ENCODE measurements at regions not wholly inside any gene's neighbourhood (a gene's known extent, or its start where the extent isn't known, plus 50 kb on each side); places are given as distances from the start of the nearest gene placed in this dataset.
"Not testable (repeated sequence)": the region's sequence is repeated elsewhere in the genome, so short reads cannot be mapped to it uniquely, and the experiment has no call there.

DNA sequence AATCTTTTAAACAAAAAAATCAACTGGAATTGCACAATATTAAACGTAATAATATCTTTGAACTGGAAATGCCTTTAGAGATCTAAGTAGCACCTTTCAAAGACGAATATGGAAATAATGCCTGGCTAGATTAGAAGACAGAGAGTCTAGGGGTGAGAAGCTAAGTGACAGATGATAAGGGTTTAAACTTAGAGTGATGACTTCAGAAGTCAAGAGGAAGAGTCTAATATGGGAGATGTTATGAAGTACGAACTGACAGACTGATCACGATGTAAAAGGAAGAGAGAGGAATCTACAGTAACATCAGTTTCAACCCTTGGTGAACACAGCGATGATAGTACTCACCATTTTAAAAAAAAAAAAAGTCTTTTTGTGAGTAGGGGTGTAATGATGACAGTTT is 57.9 kb downstream of the HINT1 start:
- DNase-seq (ENCODE audit: low read depth) = no peak

DNA sequence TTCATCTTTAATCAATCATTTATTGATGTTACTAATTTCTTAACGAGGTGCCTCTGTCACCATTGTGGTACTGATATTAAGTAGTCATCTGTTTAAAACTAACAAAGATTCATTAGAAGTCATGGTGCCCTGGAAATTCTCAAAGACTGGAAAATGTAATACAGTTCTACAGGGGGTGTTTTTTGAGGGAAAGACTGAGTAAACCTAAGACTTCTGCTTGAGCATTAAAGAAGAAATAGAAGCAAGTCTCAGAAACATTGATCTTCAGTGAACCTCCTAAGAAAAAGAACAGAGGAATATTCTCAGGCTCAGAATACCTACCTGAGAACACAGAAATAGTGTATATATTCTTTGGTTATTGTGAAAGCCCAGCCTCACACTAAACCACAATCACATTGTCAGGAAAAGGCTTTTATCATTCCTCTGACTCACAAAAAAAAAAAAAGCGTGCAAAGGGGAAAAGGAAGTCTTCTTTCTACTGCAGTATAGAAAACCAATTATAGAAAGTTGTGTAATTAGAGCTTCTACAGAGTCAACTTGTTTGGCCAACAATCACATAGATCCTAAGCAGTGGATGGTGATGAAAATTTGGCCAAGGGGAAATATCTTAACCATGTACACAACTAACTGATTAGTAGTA is 60.8 kb downstream of the HINT1 start:
- DNase-seq (ENCODE audit: low read depth) = no peak

DNA sequence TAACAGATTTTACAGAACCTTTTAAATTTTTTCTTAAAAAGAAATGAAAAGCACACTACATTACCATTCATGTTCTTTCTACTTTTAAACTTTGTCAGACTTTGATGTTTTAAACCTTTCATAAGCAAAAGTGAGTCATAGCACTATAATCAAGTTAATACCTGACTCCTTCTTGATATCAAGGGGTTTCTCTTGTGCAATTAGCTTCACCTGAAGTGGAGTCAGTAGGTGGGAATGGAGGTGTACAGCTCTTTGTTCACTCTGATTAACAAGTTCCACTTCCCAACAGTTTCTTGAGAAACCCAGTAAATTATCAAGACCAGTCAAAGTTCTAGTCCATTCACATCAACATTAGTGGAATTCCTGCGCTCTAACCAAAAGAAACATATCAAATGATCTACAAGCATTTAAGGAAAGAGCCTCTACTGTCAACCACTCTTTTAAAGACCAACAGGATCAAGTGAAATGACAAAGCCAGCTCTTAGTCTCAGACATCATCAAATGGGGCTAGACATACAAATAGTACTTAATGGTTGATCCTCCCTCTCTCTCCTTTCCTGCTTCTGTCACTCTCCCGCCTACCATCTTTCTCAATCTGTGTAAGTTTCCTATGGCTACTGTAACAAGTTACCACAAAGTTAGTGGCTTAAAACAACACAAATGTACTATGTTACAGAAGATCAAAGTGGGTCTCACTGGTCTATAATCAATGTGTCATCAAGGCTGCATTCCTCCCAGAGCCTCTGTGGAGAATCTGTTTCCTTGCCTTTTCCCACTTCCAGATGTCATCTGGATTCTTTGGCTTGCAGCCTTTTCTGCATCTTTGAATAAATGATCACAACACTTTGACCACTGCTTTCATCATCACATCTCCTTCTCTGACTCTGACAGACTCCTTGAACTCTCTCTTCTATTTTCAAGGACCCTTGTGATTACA is 68.0 kb downstream of the HINT1 start:
- no peak for DNase-seq (ENCODE audit: low read depth)

DNA sequence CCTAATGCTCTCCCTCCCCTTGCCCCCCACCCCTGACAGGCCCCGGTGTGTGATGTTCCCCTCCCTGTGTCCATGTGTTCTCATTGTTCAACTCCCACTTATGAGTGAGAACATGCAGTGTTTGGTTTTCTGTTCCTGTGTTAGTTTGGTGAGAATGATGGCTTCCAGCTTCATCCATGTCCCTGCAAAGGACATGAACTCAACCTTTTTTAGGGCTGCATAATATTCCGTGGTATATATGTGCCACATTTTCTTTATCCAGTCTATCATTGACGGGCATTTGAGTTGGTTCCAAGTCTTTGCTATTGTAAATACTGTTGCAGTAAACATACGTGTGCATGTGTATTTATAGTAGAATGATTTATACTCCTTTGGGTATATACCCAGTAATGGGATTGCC is 69.5 kb downstream of the HINT1 start:
- not testable (repeated sequence) for DNase-seq (ENCODE audit: low read depth)

DNA sequence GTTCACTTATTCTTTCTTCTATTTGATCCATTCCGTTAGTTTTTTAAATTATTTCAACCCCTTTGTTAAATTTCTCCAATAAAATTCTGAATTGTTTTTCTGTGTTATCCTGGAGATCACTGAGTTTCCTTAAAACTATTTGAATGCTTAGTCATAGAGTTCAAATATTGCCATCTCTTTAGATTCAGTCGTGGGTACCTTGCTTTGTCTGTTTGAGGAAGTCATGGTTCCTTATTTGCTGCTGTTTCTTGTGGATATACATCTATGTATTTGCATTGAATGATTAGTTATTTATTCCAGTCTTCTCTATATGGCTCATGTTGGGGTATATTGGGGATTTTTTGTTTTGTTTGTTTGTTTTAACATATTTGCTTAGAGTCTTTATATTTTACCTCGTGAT is 80.6 kb downstream of the HINT1 start:
- DNase-seq (ENCODE audit: low read depth) = no peak

DNA sequence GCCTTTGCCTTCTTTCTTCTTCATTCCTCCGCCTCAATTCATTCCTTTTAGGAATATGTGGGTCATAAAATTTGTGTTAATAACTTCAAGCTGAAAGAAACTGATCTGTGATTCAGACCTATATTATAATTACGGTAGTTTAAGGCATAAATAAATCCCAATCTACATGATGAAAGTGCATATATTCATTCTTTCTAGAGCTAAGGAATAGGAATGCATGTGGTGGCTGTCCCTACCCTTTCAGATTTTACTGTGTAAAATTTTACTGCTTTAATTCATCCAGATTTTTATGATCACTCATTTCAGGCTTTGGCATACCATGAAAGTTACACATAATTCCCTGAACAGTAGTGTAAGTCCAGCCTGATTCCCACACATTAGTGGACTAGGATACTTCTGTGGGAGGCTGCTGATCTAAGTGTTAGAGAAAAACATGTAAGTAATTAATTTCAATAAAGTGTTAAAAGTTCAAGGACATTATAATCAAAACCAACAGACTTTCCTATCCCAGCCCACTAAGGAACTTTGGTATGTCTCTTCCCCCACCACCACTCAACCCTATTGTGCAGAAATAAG is 83.1 kb downstream of the HINT1 start:
- DNase-seq (ENCODE audit: low read depth) = peak; percentile 21

DNA sequence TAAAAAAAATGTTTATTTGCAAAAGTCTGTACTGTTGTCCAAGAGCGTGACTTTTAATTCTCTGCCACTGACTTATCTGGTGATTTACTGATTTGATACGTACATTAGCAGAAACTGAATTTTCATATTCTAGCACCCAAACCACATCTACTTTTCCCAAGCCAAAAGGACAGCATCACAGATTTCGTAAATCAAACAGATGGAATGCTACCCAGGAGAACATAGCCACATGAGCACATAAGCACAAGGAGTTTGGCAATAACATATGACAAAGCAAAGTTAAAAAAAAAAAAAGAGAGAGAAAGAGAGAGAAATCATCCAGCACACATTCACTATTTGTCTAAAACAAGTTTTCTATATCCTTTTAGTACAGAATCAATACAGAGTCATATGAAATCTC is 83.7 kb downstream of the HINT1 start:
- DNase-seq (ENCODE audit: low read depth) = peak; percentile 54

DNA sequence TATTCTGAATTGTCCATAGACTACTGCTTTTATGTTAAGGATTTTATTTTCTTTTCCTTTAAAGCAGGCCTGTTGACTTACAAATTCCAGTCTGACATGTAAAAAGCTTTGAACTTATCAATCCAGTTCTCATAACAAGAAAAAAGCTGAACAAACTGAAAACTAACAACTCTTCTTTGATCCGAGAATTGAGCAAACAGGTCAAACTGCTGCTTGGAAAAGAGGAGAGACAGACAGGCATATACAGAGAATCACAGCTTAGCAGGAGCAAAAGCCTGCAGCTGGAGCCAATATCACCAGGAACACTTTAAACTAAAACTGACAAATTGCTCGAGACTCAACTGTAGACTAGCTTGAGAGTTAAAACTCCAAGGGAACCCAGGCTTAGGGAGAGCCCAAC is 85.8 kb downstream of the HINT1 start:
- DNase-seq (ENCODE audit: low read depth) = no peak

DNA sequence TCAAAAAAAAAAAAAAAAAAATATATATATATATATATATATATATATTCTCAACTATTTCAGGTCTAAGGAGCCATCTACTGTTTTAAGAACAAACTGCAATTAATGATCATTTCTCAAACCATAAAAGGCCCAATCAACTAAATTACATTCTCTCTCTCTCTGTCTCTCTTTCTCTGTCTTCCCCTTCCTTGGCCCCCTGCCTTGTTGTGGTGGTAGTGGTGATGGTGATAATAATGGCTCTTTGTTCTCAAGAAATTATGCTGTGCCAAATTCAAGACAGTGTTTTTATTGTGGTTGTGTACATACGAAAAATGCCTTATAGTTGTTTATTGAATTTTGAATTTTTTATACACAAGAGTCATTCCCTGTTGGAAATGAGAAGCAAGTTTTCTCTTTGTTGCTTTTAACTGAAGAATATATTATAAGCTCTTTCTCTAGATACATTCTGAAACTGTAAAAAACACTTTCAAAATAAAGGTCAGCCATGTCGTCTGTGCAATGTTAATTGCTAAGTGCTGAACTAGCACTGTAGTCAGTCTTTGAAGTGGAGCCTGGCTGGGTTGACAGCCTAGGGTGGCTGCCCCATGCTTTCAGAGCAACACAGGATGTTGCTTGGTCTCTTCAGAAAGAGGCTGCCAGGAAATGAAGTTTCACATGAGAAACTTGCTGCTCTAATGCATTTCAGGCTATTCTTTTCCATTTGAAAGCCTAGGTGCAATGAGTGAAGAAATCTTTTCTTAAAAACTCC is 96.0 kb downstream of the HINT1 start:
- DNase-seq (ENCODE audit: low read depth) = no peak

DNA sequence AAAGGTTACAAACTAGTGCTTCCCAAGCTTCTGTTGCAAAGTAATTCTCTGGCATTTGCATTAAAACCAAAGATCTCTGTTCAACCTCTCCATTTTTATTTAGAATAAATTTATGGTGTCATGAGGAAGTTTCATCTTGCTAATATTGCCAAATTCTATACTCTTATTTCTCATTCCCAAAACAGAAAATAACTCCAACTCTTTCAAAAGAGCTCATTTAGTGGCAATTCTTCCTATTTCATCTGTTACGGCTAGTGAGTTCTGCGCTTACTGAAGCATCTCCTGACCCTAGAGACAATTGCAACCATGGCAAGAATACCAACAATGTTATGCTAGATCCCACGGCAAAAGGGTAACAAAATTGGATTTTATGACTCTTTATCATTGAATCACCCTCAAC is 97.0 kb downstream of the HINT1 start:
- DNase-seq (ENCODE audit: low read depth) = no peak

DNA sequence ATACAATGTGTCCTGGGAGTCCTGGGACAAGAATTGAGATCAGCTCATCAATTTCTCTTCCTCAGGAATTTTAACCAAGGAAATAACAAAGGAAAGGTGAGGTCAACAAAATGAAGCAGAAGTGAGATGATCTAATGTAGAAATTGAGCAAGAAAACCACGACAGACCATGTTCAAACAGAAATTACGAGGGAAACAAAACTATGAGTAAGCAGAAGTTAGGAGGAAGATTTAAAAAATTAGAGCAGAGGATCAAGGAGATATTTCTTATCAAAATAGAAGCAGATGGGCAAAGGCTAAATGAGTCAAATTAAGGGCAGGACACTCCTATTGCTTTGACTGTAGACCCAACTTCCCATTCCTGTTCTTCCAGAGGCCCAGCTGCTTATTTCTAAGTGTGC is 97.4 kb downstream of the HINT1 start:
- DNase-seq (ENCODE audit: low read depth) = no peak

DNA sequence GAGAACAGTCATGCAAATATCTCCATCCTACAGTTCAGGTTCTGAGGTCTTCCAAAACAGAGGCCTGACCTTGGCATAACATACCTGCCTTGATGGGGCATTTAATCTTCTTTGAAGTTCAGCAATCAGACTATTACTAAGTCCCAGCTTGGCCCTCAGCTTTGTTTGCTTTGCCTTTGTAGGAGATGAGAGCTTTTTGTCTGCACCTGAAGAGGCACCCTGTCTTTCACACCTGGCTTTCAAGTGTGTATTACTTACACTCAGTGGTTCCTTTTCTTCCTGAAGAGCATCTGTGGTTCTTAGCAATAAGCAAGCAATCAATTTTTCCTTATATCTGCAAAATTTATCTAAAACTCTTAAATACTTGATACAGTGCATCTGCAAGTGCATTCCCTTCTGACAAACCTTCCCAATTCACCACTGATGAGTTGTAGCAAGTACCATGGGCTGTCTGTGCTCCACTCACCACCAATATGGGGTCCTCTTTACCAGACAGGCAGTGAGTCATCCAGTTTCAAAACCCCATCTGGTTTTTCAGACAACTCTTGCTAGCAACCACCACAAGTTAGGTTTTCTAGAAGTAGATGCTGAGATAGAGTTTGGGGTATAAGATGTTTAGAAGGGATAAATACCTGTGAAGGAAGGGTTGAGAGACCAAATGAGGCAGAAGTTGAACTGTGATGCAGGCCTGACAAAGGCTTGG is 100.2 kb downstream of the HINT1 start:
- DNase-seq (ENCODE audit: low read depth) = no peak

DNA sequence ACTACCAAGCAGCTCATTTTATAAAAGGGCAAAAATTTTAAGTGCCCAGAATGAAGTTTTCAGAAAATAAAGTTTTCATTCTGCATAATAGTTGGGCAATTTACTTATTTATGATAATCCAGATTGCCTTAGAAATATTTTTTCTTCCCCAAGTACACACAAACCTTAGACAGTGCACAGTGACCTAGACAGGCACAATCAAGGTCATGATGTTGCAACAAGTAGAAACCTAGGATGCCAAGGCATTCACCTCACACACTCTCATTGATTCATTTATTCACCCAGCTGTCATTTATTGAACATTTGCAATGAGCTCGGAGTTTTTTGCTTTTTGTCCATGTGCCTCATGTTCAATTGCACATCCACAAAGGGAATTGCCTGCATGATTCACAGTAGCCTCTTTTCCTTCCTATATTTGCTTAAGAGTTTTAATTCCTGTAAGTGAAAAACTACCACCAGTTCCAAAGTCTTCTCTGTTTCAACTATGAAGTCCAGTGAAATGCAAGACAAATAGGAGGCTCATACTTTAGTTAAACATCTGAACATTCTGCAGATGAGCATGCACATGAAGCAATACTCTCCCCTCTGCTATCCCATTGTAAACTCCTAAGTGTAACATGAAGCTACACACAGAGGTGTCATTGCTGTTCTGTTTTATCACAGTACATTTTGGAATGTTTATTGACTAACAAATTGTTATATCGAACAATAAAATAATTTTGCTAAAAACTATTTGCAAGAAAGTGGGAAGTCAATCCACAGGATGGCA is 122.9 kb downstream of the HINT1 start:
- no peak for DNase-seq (ENCODE audit: low read depth)

DNA sequence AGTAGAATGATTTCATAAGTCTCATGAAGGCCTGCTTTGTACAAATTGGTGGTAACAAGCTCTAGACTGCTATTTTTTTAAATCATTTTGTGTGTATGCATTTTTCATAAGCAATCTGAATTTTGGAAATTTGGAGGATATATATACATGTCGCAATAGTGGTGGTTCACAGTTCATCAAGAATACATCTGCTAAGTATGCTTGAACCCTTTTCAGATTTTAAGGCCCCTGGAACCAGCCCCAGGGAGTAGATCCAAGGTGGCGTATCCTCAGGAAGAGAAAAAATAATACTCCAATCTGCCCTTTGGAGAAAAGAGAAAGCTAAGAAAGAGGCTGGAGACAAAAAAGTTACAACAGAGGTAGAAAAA is 141.6 kb downstream of the HINT1 start:
- DNase-seq (ENCODE audit: low read depth) = no peak

DNA sequence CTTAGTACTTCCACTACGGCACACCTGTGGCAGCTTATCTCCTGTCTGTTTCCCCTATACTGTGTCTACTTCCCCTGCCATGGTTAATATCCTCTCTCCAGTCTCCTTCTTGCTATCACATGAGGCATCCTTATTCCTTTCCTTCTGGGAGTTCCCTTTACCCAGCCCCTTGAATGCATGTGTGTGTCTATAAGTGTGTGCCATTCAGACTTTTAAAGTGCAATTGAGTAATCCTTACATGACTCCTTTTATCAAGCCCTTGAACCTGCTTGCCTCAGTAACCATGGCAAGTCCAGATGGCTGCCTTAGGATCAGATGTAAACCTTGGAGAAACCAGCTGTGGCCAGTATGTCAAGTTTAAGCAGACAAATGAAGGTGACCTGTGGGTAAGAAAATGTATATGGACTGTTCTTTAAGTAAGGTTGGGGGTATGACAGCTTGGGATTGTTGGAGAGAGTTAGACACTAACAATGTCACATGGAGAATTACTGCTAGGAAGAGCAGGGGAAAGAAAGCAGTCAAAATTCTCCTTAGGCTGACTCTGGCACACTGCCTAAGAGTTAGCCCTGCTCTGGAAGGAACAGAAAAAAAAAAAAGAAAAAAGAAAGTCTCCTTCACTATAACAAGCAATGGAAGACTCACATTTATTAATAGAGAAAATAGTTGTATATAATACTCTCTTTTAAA is 142.1 kb downstream of the HINT1 start:
- DNase-seq (ENCODE audit: low read depth) = no peak

DNA sequence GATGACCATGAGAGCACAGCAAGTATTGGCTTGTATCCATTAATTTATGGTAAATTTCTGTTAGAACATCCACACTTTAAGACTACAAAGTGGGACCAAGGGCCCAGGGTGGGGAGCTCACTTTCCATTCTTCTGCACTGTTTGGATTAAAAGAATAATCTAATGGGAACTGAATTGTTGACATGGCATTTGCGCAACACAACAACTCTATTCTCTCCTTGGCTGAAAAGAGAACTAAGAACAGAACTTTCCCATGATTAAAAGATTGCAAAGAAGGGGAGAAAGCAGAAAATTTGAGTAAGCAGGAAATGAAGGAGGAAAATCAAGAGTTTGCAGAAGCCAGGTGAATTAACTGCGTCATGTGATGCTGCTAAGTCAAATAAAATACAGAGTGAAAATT is 143.4 kb downstream of the HINT1 start:
- DNase-seq (ENCODE audit: low read depth) = no peak

DNA sequence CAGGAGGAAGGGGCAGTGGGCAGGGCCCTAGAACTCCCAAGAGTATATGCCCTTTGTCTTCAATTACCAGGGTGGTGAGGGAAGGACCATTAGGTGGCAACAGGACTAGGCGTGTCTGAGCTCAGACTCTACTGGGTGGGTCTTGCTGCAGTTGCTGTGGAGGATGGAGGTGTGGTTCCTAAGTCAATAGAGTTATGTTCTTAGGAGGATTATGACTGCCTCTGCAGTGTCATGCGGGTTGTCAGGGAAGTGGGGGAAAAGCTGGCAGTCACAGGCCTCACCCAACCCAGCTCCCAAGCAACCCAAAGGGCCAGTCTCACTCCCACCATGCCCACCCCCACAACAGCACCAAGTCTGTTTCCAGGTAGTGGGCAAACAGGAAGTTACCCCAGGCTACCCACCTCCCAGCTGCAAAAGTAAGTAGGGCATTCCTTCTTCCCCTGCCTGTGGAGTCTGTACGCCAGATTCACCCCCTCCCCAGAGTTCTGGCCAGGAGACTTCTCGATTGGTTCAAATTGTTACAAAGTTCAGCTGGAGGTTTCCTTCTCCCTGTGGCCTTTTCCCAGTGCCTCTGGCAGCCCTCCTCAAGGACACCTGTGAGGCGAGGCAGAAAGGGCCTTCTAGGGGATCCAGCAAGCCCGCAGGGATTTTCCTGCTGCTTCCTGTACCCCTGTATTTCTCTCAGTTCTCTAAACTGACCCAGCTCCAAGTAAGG is 145.3 kb downstream of the HINT1 start:
- no peak for DNase-seq (ENCODE audit: low read depth)

DNA sequence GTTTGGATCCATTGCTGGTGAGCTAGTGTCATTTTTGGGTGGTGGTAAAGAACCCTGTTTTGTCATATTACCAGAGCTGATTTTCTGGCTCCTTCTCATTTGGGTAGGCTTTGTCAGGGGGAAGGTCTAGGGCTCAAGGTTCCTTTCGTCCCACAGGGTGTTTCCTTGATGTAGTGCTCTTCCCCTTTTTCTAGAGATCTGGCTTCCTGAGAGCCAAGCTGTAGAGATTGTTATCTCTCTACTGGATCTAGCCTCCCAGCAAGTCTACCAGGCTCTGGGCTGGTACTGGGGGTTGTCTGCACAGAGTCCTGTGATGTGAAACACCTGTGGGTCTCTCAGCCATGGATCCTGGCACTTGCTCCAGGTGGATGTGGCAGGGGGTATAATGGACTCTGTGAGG is 145.9 kb downstream of the HINT1 start:
- no peak for DNase-seq (ENCODE audit: low read depth)

DNA sequence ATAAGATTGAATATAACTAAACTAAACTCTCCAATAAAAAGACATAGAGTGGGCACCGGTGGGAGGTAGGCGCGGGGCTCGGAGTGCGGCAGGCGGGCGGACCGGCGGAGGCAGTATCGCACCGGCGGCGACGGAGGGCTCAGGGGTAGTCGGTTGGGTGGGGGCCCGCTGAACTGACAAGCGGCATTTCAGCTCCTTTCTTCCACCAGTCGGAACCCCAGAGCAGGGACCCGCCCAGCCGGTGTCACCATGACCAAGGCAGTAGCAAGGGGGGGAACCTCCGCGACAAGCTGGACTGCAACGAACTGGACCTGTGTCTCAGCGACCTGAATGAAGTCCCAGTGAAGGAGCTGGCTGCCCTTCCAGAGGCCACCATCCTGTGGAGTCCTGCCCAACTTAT is 156.7 kb downstream of the HINT1 start:
- DNase-seq (ENCODE audit: low read depth) = no peak
